ENCODE measurements at regions not wholly inside any gene's neighbourhood (a gene's known extent, or its start where the extent isn't known, plus 50 kb on each side); places are given as distances from the start of the nearest gene placed in this dataset.

GRCh38 chr12:91811481-91812287 is 334.0 kb downstream of the BTG1 start:
- H3K27ac Mint-ChIP-seq: peak overlapping the region; percentile 25
- H3K9me3 Mint-ChIP-seq: peaks cover 4% of the 10 kb centered on the region
- H3K4me1 Mint-ChIP-seq: peaks cover 7% of the 10 kb centered on the region
- ATAC-seq: peak; percentile 76
- H3K4me3 Mint-ChIP-seq: no peak overlapping the region
- H3K36me3 Mint-ChIP-seq: peaks cover 9% of the 10 kb centered on the region
- no peaks in the 10 kb centered on the region for H3K27me3 Mint-ChIP-seq

DNA sequence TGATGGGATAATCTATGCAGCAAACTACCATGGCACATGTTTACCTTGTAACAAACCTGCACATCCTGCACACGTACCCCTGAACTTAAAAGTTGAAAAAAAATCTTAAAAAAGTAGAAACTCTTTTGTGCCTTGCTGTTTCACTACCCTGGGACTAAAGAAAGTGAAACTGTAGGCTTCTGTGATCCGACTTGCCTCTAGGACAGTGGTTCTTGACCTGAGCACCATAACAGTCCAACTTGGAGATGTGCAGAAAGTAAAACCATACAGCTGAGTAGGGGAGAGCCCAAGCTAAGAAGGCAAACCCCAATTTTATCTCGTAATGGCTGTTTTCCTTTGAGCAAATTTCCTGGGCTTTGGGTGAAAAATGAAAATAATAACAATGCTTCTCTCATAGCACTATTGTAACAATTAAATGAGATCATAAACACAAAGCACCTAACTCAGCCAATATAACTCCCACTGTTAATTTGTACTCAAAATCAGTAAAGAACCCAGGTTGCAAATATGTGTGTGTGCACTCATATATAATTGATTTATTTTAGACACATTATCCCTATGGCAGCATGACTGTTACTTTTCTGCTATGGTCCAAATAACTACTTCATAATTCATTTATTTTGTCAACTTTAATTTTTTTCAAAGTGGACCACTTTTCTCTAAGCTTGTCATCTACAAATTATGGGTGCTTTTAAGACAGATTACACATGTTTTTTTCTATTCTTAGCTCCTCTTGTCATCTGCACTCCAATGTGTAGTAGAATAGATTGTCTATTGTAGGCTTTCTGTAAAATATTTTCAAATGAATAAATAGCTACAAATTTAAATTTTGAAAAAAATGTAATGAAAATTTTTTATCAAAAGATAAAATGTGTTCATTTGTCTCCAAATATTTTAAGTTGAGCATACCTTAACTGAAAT is 334.9 kb downstream of the BTG1 start:
- no peak overlapping the region for H3K4me3 Mint-ChIP-seq
- no peak overlapping the region for H3K27ac Mint-ChIP-seq
- no peaks in the 10 kb centered on the region for H3K27me3 Mint-ChIP-seq
- H3K9me3 Mint-ChIP-seq: peaks cover 9% of the 10 kb centered on the region
- no peak for ATAC-seq
- H3K36me3 Mint-ChIP-seq: peaks cover 16% of the 10 kb centered on the region
- peaks cover 7% of the 10 kb centered on the region for H3K4me1 Mint-ChIP-seq

DNA sequence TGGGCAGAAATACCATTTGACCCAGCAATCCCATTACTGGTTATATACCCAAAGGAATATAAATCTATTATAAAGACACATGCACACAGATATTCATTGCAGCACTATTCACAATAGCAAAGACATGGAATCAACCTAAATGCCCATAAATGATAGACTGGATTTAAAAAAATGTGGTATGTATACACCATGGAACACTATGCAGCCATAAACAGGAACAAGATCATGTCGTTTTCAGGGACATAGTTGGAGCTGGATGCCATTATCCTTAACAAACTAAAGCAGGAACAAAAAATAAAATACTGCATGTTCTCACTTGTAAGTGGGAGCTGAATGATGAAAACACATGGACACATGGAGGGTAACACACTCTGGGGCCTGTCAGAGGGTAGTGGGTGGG is 335.6 kb downstream of the BTG1 start:
- Mint-ChIP-seq H3K4me1 (peaks cover 7% of the 10 kb centered on the region), H3K27me3 (no peaks in the 10 kb centered on the region), H3K4me3 (no peak overlapping the region), H3K36me3 (peaks cover 20% of the 10 kb centered on the region), H3K9me3 (peaks cover 13% of the 10 kb centered on the region), H3K27ac (no peak overlapping the region)
- ATAC-seq: no peak

DNA sequence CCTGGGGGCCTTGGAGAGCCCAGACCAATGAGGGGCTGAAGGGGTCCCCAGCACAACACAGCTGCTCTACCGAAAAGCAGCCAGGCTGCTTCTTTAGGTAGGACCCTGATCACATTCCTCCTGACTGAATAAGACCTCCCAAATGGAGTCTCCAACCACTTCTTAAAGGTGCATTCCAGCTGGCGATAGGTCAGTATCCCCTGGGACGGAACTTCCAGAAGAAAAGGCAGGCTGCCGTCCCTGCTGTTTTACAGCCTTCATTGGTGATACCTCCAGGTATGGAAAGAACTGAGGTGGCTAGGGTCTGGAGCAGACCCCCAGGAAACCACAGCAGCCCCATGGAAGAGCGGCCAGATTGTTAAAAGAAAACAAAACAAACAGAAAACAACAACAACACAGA is 340.6 kb downstream of the BTG1 start:
- H3K36me3 Mint-ChIP-seq: peaks cover 20% of the 10 kb centered on the region
- no peaks in the 10 kb centered on the region for H3K27me3 Mint-ChIP-seq
- H3K9me3 Mint-ChIP-seq: peaks cover 13% of the 10 kb centered on the region
- no peak overlapping the region for H3K27ac Mint-ChIP-seq
- no peaks in the 10 kb centered on the region for H3K4me1 Mint-ChIP-seq
- no peak for ATAC-seq
- no peak overlapping the region for H3K4me3 Mint-ChIP-seq

DNA sequence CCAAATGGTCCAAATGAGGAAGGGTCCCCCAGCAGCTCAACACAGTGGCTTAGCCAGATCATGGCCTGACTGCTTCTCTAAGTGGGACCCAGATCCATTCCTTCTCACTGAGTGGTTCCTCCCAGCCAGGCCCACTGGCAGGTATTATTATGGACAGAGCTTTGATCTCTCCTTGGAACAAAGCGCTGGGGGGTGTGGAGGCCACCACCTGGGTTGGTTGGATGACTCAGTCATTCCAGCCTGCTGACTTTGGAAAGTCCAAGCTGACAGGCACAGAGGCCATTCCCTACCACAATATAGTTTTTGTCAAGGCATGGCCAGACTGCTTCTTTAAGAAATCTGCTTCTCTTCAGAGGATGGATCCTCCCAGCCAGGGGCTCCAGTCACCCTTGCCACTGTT is 341.1 kb downstream of the BTG1 start:
- Mint-ChIP-seq H3K27me3 (no peaks in the 10 kb centered on the region), H3K4me3 (no peak overlapping the region), H3K27ac (no peak overlapping the region), H3K36me3 (peaks cover 20% of the 10 kb centered on the region), H3K4me1 (no peaks in the 10 kb centered on the region), H3K9me3 (peaks cover 13% of the 10 kb centered on the region)
- ATAC-seq: no peak

DNA sequence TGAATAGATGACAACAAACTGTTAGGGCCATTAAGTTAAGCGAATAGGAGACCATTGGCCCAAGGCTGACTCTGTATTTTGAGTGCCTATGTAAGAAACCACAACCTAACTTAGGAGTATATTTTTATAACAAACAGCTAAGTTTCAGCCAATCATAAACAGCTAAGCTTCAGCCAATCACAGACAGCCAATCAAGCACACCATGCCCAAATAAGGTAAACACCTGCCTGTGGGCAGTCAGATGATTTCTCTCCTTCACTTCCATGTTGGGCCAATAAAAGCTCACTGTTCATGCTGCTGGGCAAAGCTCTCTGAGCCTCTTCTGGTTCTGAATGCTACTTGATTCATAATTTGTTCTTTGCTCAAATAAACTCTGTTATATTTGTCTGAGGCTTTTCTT is 344.6 kb downstream of the BTG1 start:
- Mint-ChIP-seq H3K9me3 (peaks cover 4% of the 10 kb centered on the region), H3K4me3 (no peak overlapping the region), H3K4me1 (no peaks in the 10 kb centered on the region), H3K27ac (no peak overlapping the region), H3K27me3 (no peaks in the 10 kb centered on the region), H3K36me3 (peaks cover 6% of the 10 kb centered on the region)
- no peak for ATAC-seq

- no peak overlapping the region for H3K27ac Mint-ChIP-seq
- no peaks in the 10 kb centered on the region for H3K27me3 Mint-ChIP-seq
- no peak overlapping the region for H3K4me3 Mint-ChIP-seq
- no peaks in the 10 kb centered on the region for H3K9me3 Mint-ChIP-seq
- no peaks in the 10 kb centered on the region for H3K4me1 Mint-ChIP-seq
- no peaks in the 10 kb centered on the region for H3K36me3 Mint-ChIP-seq
- no peak for ATAC-seq
These were observed 352.0 kb downstream of the BTG1 start for GRCh38 chr12:91793676-91794075.

- Mint-ChIP-seq H3K4me1 (no peaks in the 10 kb centered on the region), H3K27ac (no peak overlapping the region), H3K27me3 (no peaks in the 10 kb centered on the region), H3K9me3 (no peaks in the 10 kb centered on the region), H3K4me3 (no peak overlapping the region), H3K36me3 (no peaks in the 10 kb centered on the region)
- ATAC-seq: no peak
These were observed 353.0 kb downstream of the BTG1 start for GRCh38 chr12:91792597-91792996.

DNA sequence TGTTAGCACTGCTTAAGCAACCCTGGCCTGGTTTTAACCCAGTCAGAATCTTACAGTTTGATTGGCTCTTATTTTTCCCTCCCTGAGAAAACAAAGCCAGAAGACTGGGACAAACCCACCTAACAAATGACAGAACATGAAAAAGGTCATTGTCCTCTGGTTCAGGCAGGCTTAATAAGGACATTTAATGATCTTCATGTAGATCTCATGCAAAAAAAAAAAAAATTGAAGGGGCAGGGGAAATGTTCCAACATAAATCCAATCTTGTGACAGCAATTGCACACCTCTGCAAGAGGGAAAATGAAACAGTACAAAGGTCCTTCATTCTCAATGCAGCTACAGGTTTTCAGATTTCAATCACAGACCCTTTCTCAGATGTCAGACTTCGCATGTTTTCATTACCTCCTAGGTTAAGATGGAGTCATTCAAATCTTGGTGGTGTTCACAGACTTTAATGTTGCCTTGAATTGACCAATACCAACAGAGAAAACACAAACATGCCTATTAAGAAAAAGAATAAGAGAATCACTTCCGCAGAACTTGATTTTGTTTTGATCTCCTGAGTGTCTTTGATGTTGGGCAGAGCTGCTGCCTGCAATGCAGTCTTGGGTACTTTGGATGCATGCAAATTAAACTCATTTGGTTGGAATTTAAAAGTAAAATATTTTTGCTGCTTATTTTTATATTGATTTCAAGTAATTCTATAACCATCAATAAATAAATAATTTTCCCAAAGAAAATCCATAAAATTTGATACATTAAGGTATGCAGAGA is 359.0 kb downstream of the BTG1 start:
- Mint-ChIP-seq H3K36me3 (no peaks in the 10 kb centered on the region), H3K27ac (no peak overlapping the region), H3K9me3 (peaks cover 3% of the 10 kb centered on the region), H3K27me3 (peaks cover 9% of the 10 kb centered on the region), H3K4me3 (no peak overlapping the region), H3K4me1 (no peaks in the 10 kb centered on the region)
- no peak for ATAC-seq

DNA sequence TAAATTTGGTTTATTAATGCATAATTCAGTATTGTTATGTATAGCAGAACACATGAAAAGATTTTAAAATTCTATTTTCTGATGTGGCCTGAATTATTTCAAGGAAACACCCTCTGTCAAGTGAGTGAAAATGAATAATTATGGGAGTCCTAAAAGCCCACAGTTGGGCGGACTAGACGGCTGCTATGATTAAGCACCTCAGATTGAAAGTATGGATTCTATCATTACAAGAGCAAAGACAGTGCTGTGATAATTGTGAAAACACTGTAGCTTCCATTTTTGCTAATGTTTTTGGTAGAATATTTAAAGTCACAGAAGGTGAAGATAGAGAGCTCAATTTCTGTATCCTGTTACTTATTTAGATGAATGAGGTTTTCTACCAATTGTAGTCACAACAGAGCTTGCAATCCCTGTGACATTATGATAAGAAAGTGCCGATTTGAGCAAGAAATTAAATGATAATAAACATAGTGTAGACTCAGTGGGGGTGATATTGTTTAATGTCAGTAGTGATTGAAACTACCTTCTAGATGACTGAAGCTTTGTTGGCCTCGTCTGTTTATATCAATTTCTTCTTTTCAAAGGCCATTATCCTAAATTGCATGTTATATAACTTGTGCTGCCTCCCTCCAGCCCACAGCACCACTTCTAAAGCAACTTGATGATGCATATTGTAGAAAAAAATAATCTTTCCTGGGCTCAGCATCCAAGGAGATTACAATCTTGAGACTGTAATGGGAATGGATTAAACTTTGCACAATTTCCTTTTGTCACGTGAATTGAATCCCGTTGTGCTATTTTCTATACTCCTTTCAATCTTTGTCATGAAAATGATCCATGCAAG is 359.8 kb downstream of the BTG1 start:
- peaks cover 9% of the 10 kb centered on the region for H3K27me3 Mint-ChIP-seq
- no peak overlapping the region for H3K27ac Mint-ChIP-seq
- H3K9me3 Mint-ChIP-seq: peaks cover 3% of the 10 kb centered on the region
- H3K4me1 Mint-ChIP-seq: no peaks in the 10 kb centered on the region
- no peak for ATAC-seq
- no peaks in the 10 kb centered on the region for H3K36me3 Mint-ChIP-seq
- H3K4me3 Mint-ChIP-seq: no peak overlapping the region

- H3K36me3 Mint-ChIP-seq: no peaks in the 10 kb centered on the region
- peaks cover 9% of the 10 kb centered on the region for H3K27me3 Mint-ChIP-seq
- H3K27ac Mint-ChIP-seq: no peak overlapping the region
- ATAC-seq: no peak
- H3K4me1 Mint-ChIP-seq: peaks cover 20% of the 10 kb centered on the region
- peaks cover 3% of the 10 kb centered on the region for H3K9me3 Mint-ChIP-seq
- no peak overlapping the region for H3K4me3 Mint-ChIP-seq
These were observed 364.5 kb downstream of the BTG1 start for GRCh38 chr12:91781114-91781513.

GRCh38 chr12:91778938-91779400 is 366.7 kb downstream of the BTG1 start:
- peak; percentile 86 for ATAC-seq
- H3K27ac Mint-ChIP-seq: peak overlapping the region; percentile 81
- no peaks in the 10 kb centered on the region for H3K27me3 Mint-ChIP-seq
- peaks cover 20% of the 10 kb centered on the region for H3K4me1 Mint-ChIP-seq
- no peaks in the 10 kb centered on the region for H3K9me3 Mint-ChIP-seq
- no peaks in the 10 kb centered on the region for H3K36me3 Mint-ChIP-seq
- H3K4me3 Mint-ChIP-seq: peak overlapping the region; percentile 22

- peaks cover 20% of the 10 kb centered on the region for H3K4me1 Mint-ChIP-seq
- peak overlapping the region; percentile 81 for H3K27ac Mint-ChIP-seq
- H3K36me3 Mint-ChIP-seq: no peaks in the 10 kb centered on the region
- no peaks in the 10 kb centered on the region for H3K9me3 Mint-ChIP-seq
- ATAC-seq: peak; percentile 66
- H3K27me3 Mint-ChIP-seq: no peaks in the 10 kb centered on the region
- peak overlapping the region; percentile 22 for H3K4me3 Mint-ChIP-seq
These were observed 367.4 kb downstream of the BTG1 start for GRCh38 chr12:91778091-91778832.

Measured in stimulated activated memory B cell treated with anti-CD40 and anti-IgM and Interleukin-4, amounts not matched to agents 10 μg/mL and 1 μg/mL and 100 μg/mL, for 72 hours (primary cell).